IPS DF 6.9 (cell line): ENCODE measurements at regions not wholly inside any gene's neighbourhood (a gene's known extent, or its start where the extent isn't known, plus 50 kb on each side); places are given as distances from the start of the nearest gene placed in this dataset.

Experiments
- DNase-seq: peaks from one replicate; pipeline ENCODE4 v3.0.0-alpha.2; 2013; ENCODE audit warnings: low read depth, low spot score
- H3K27ac ChIP-seq: one replicate; pipeline ENCODE4 v1.5.1; 2013; ENCODE audit warnings: low read length, control low read depth
- H3K27me3 ChIP-seq: 2 replicates; pipeline ENCODE4 v1.6.1; 2013; ENCODE audit warnings: mild to moderate bottlenecking, low read length; ENCODE audit not compliant: control insufficient read depth, insufficient read depth
- H3K36me3 ChIP-seq: 2 replicates; pipeline ENCODE4 v1.6.1; 2013; ENCODE audit warnings: low read length; ENCODE audit not compliant: control insufficient read depth, insufficient read depth
- H3K4me1 ChIP-seq: 2 replicates; pipeline ENCODE4 v1.6.1; 2013; ENCODE audit warnings: low read length; ENCODE audit not compliant: control insufficient read depth, insufficient read depth
- H3K4me3 ChIP-seq: 2 replicates; pipeline ENCODE4 v1.5.1; 2013; ENCODE audit warnings: mild to moderate bottlenecking, low read length
- H3K9me3 ChIP-seq: 2 replicates; pipeline ENCODE4 v1.6.1; 2013; ENCODE audit warnings: low read length, inconsistent platforms; ENCODE audit not compliant: control insufficient read depth, insufficient read depth
- WGBS: extraction: QIAGEN DNeasy Blood & Tissue Kit; methylation state at CpG from one replicate; pipeline ENCODE4 v1.1.7; 2013; ENCODE audit warnings: mixed read lengths, missing lambda C conversion rate; ENCODE audit not compliant: insufficient read length, insufficient coverage; 5-methylcytosine and 5-hydroxymethylcytosine counted together

DNA sequence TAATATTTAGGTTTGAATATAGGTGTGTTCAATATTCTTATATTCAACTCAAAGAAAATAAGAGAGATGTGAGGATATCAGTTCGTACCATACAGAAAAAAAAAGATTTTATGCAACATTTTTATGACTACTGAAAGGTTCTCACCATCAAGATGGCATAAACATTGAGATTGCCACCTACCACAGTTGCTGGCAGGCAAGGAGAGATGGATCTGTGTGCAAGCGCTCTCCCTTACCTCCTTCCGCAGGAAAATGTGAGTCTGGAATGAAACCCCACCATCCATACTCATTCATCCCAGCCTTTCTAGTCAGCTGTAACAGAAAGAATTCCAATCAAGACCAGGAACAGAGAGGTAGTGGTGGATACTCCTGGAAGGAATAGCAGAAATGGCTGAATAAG, 376.9 kb downstream of the PPP3CA start:
- Histone ChIP-seq H3K36me3 (no peaks in the 10 kb centered on the region), H3K27me3 (no peaks in the 10 kb centered on the region), H3K27ac (no peak overlapping the region), H3K4me3 (no peak overlapping the region), H3K9me3 (no peaks in the 10 kb centered on the region), H3K4me1 (no peaks in the 10 kb centered on the region; the same call in 1 of the 2 replicates)
- no CpG with 5 or more reads among the region's 3 CpGs for WGBS
- DNase-seq: no peak

DNA sequence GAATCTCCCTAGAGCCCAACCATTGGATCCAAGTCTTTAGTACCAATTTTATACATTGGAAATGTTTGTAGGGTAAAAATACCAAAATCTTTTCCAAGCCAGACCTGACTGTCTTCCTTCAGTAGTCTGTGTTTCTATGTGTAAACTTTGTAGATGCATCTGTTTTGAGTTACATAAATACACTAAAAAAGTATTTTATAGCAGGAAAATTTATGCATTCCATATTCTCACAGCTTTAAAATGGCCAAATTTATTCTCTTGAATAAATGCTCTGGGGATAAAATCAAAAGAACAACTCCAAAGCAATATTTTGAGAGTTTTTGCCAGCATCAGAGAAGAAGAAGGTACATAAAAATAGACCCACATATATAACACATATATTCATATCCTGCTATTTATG, 377.4 kb downstream of the PPP3CA start:
- Histone ChIP-seq H3K36me3 (no peaks in the 10 kb centered on the region), H3K9me3 (no peaks in the 10 kb centered on the region), H3K27me3 (no peaks in the 10 kb centered on the region), H3K4me1 (no peaks in the 10 kb centered on the region; the same call in 1 of the 2 replicates), H3K4me3 (no peak overlapping the region), H3K27ac (no peak overlapping the region)
- no peak for DNase-seq

DNA sequence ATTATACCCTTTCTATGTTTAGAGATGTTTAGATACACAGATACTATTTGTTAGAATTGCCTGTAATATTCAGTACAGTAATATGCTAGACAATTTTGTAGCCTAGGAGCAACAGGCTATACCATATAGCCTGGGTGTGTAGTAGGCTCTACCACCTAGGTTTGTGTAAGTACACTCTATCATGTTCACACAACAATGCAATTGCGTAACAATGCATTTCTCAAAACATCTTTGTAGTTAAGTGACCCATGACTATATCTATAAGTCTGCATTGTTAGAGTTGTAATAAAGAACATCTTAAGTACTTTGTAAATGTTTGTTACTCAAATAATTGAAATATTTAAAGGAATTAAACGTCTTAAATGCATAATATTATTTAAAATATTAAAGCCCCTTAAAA, 379.3 kb downstream of the PPP3CA start:
- Histone ChIP-seq H3K36me3 (no peaks in the 10 kb centered on the region), H3K9me3 (no peaks in the 10 kb centered on the region), H3K27me3 (no peaks in the 10 kb centered on the region), H3K27ac (no peak overlapping the region), H3K4me3 (no peak overlapping the region), H3K4me1 (no peaks in the 10 kb centered on the region; the same call in 1 of the 2 replicates)
- no peak for DNase-seq
- no CpG with 5 or more reads among the region's 2 CpGs for WGBS

DNA sequence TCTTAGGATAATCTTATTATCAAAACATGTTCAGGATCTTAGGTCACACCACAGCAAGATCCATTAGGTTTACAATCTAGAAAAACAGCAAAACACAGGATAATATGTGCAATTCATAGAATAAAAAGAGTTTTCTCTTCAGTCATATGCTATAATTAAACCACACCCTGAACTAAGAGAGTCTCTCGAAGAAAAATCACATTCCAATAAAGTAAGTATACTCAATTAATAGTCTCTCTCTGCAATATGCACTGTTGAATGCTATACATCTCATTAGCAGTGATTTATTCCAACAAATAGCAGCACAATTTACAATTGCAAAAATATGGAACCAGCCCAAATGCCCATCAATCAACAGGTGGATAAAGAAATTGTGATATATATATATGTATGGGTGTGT, 383.7 kb downstream of the PPP3CA start:
- no peak for DNase-seq
- WGBS: no CpG with 5 or more reads among the region's 1 CpG
- Histone ChIP-seq H3K4me3 (no peak overlapping the region), H3K4me1 (no peaks in the 10 kb centered on the region; the same call in 1 of the 2 replicates), H3K9me3 (no peaks in the 10 kb centered on the region), H3K27me3 (no peaks in the 10 kb centered on the region), H3K27ac (no peak overlapping the region), H3K36me3 (no peaks in the 10 kb centered on the region)

DNA sequence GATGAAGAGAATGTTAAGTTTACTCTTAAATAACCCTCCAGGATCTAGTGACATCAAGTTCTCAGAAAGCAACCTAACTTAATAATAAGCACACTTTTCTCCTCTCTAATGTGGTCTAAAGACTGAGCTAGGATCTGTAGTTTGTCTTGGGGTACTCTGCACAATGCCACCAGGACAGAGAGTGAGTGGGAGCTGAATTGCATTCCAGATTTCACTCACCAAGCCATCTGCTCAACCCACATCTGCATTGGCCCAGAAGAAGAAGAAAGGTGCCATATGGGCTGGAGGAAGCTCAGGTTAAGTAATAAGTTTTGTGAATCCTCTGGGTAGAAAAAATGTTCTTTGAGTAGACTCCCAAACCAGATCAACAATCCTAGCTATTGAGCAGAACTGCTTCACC, 384.6 kb downstream of the PPP3CA start:
- H3K9me3 ChIP-seq: no peaks in the 10 kb centered on the region
- no peak for DNase-seq
- H3K4me1 ChIP-seq: no peaks in the 10 kb centered on the region; the same call in 1 of the 2 replicates
- no peaks in the 10 kb centered on the region for H3K27me3 ChIP-seq
- H3K27ac ChIP-seq: no peak overlapping the region
- H3K36me3 ChIP-seq: no peaks in the 10 kb centered on the region
- no peak overlapping the region for H3K4me3 ChIP-seq

DNA sequence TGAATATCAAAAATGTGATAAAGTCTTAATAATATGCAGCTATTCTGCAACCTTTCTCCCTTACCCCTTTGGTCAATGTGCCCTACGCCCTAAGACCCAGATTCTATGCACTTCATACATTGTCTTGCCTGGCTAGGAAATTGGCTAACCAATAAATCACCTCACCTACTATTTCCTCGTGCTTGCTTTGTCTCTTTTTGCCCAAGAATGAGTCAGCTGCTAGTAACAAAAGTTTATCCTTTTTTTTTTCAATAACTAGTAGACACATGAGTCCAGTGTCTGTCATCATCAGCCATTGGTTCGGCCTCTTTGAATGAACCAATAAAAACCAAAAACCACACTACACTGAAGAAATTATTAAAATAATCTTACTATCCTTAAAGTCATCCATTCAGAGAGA, 387.1 kb downstream of the PPP3CA start:
- Histone ChIP-seq H3K4me1 (no peaks in the 10 kb centered on the region), H3K4me3 (no peak overlapping the region), H3K27me3 (no peaks in the 10 kb centered on the region), H3K36me3 (no peaks in the 10 kb centered on the region), H3K9me3 (no peaks in the 10 kb centered on the region), H3K27ac (no peak overlapping the region)
- no peak for DNase-seq
- no CpG with 5 or more reads among the region's 3 CpGs for WGBS

DNA sequence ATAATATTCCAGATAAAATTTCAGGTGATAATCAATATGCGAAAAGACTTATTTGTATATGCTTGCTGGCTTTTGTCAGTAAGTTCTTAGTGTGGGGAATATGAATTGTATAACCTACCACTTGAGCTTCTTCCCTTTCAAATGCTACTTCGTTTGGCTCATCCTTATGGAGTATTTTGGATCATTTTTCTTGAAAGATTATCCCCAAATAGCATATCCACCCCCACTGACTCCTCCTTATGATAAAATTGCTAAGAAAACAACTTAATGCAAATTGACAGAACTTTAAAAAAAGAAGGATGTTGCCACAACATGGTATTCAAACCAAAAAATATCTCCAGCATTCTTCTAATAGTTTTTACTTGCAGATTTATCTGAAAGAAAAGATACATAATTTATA, 393.3 kb downstream of the PPP3CA start:
- Histone ChIP-seq H3K9me3 (no peaks in the 10 kb centered on the region), H3K4me3 (no peak overlapping the region), H3K4me1 (no peaks in the 10 kb centered on the region), H3K36me3 (no peaks in the 10 kb centered on the region), H3K27ac (no peak overlapping the region), H3K27me3 (no peaks in the 10 kb centered on the region)
- DNase-seq: no peak
- WGBS: no CpG with 5 or more reads among the region's 2 CpGs

DNA sequence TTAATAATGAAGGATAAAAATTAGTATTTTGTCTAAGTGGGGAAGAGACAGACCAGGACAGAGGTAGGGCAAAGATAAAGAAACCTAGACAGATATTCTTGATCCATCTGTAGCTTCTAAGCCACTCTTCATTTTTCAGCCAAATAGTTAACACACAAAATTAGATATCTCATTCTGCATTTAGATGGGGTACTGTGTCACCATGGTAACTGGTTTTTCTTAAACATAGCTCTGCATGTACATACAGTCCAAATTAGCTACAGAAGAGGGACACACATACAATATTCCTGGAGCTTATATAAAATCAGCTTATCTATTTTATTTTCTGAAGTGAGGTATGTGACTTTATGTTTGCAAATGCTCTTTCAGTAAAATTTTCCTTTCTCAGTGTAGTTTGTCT, 393.7 kb downstream of the PPP3CA start:
- no peaks in the 10 kb centered on the region for H3K27me3 ChIP-seq
- no peaks in the 10 kb centered on the region for H3K9me3 ChIP-seq
- H3K4me3 ChIP-seq: no peak overlapping the region
- no peaks in the 10 kb centered on the region for H3K4me1 ChIP-seq
- no peaks in the 10 kb centered on the region for H3K36me3 ChIP-seq
- no peak for DNase-seq
- H3K27ac ChIP-seq: no peak overlapping the region

DNA sequence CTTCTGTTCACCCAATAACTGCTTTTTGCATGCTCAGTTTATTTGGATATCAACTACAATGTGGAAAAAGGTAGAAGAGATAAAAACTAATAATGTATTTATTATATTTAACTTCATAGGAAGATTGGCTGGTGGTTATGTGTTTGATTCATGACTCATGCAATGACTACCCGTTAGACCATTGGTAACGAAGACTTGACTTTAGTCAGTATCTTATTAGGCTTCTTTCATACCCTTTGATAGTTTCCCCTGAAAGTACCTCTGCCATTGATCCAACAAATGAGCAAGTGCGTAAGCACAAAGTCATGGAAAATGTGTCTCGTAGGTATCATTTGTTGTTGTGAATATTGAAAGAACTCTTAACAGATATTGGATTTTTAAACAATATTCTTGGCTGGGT, 394.7 kb downstream of the PPP3CA start:
- Histone ChIP-seq H3K27me3 (no peaks in the 10 kb centered on the region), H3K4me1 (no peaks in the 10 kb centered on the region), H3K36me3 (no peaks in the 10 kb centered on the region), H3K9me3 (no peaks in the 10 kb centered on the region), H3K27ac (no peak overlapping the region), H3K4me3 (no peak overlapping the region)
- DNase-seq: no peak
- WGBS: no CpG with 5 or more reads among the region's 4 CpGs

DNA sequence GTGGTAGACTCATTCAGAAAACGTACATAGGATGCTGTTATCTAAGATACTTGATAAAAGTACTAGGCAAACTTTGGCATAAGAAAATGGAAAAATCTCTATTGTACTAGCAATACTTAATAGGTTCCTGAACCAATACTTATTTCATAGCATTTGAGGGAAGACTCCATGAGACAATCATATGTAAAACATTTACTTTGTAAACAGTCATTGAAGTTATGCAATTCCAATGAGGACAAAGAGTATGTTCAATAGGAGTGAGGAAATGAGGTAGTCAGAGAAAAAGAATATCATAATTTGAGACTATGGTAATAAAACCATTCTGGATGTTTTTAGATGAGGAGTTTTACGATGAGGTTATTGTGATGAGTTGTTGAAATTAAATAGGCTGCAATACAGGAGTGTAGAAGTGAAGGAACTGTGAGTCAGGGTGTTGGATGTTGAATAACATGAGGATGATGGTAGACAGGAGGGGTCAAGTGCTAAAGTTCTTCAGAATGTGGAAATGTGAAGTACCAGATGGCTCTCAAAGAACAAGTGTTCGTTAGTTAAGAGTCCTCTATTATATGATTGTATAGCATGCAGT, 397.9 kb downstream of the PPP3CA start:
- Histone ChIP-seq H3K36me3 (no peaks in the 10 kb centered on the region), H3K27ac (no peak overlapping the region), H3K4me1 (no peaks in the 10 kb centered on the region), H3K4me3 (no peak overlapping the region), H3K27me3 (no peaks in the 10 kb centered on the region), H3K9me3 (no peaks in the 10 kb centered on the region)
- WGBS: 100% methylated on average over 1 of the region's 3 CpGs
- no peak for DNase-seq

DNA sequence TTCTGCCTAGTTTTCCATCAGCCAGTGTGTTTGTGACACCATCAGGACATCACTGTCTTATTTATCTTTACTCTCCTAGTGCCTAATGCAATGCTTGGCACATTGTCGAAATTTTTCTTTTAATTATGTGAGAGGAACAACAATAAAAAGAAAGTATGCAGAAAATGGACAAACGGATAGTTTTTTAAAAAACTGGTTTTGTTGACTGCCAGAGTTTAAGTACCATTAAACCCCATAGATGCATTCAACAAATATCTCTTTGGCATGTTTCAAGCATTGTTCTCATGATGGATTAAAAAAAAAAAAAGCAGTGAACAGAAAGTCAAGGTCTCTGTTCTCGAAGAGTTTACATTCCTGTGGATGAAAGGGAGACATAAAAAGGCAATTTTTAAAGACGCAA, 398.4 kb downstream of the PPP3CA start:
- Histone ChIP-seq H3K27me3 (no peaks in the 10 kb centered on the region), H3K9me3 (no peaks in the 10 kb centered on the region), H3K27ac (no peak overlapping the region), H3K4me1 (no peaks in the 10 kb centered on the region), H3K4me3 (no peak overlapping the region), H3K36me3 (no peaks in the 10 kb centered on the region)
- whole genome bisulfite sequencing: no CpG with 5 or more reads among the region's 4 CpGs
- DNase-seq: no peak
